ENCODE measurements at regions not wholly inside any gene's neighbourhood (a gene's known extent, or its start where the extent isn't known, plus 50 kb on each side); places are given as distances from the start of the nearest gene placed in this dataset.

- no peak for TF ChIP-seq POLR2AphosphoS5 (IDR thresholded peaks at IDR 0.05)
- no peak for TF ChIP-seq EP300 (IDR thresholded peaks at IDR 0.05)
- TF ChIP-seq CTCF (IDR thresholded peaks at IDR 0.05): no peak
- no peak for TF ChIP-seq POLR2A (IDR thresholded peaks at IDR 0.05)
- Histone ChIP-seq H3K4me1 (peaks cover 0 to 56% (median 0%) of the 10 kb centered on the region in 3 donors), H3K4me3 (peak overlapping the region; percentile 88 to 93), H3K36me3 (no peaks in the 10 kb centered on the region), H3K27ac (peak overlapping the region in 3 of 4 donors; percentile 6 to 95 (median 94)), H3K9me3 (no peaks in the 10 kb centered on the region), H3K27me3 (no peaks in the 10 kb centered on the region)
- WGBS, 2 donors (ENCODE audit: low coverage in 1 of 2): 16 to 31% methylated on average over 3 of the region's 3 CpGs
- no peak for ATAC-seq
These were observed 113.5 kb upstream of the BEND6 start for GRCh38 chr6:56841381-56841749.

GRCh38 chr6:56840467-56841380, 114.2 kb upstream of the BEND6 start:
- 35 to 38% methylated on average over 6 of the region's 6 CpGs for WGBS, 2 donors (ENCODE audit: low coverage in 1 of 2)
- Histone ChIP-seq H3K27ac (peak overlapping the region; percentile 6 to 95 (median 54)), H3K9me3 (no peaks in the 10 kb centered on the region), H3K36me3 (no peaks in the 10 kb centered on the region), H3K4me3 (peak overlapping the region in 1 of 2 donors; percentile 93), H3K4me1 (peaks cover 0 to 56% (median 0%) of the 10 kb centered on the region in 3 donors), H3K27me3 (no peaks in the 10 kb centered on the region)
- TF ChIP-seq CTCF (IDR thresholded peaks at IDR 0.05): no peak
- TF ChIP-seq POLR2A (IDR thresholded peaks at IDR 0.05): peak in 1 of 2 donors; percentile 23
- TF ChIP-seq EP300 (IDR thresholded peaks at IDR 0.05): no peak
- TF ChIP-seq POLR2AphosphoS5 (IDR thresholded peaks at IDR 0.05): peak; percentile 89
- ATAC-seq: peak; percentile 56

- Histone ChIP-seq H3K27ac (no peak overlapping the region), H3K9me3 (no peaks in the 10 kb centered on the region), H3K4me1 (peaks cover 0 to 56% (median 0%) of the 10 kb centered on the region in 3 donors), H3K36me3 (no peaks in the 10 kb centered on the region), H3K27me3 (no peaks in the 10 kb centered on the region), H3K4me3 (no peak overlapping the region)
- no peak for ATAC-seq
- 68 to 88% methylated on average over 6 of the region's 6 CpGs for WGBS, 2 donors (ENCODE audit: low coverage in 1 of 2)
- TF ChIP-seq CTCF (IDR thresholded peaks at IDR 0.05): no peak
- TF ChIP-seq POLR2AphosphoS5 (IDR thresholded peaks at IDR 0.05): no peak
- TF ChIP-seq EP300 (IDR thresholded peaks at IDR 0.05): no peak
- TF ChIP-seq POLR2A (IDR thresholded peaks at IDR 0.05): no peak
These were observed 115.2 kb upstream of the BEND6 start for GRCh38 chr6:56839533-56840183.

- no peaks in the 10 kb centered on the region for H3K9me3 ChIP-seq
- 70% methylated on average over 1 of the region's 1 CpG; no CpG with 5 or more reads in 1 of the 2 donors for WGBS, 2 donors (ENCODE audit: low coverage in 1 of 2)
- no peak for ATAC-seq
- H3K36me3 ChIP-seq: no peaks in the 10 kb centered on the region
- TF ChIP-seq POLR2AphosphoS5 (IDR thresholded peaks at IDR 0.05) (no peak), CTCF (IDR thresholded peaks at IDR 0.05) (no peak), POLR2A (IDR thresholded peaks at IDR 0.05) (no peak), EP300 (IDR thresholded peaks at IDR 0.05) (no peak)
- H3K27ac ChIP-seq: no peak overlapping the region
- H3K4me3 ChIP-seq: no peak overlapping the region
- peaks cover 0 to 55% (median 0%) of the 10 kb centered on the region in 3 donors for H3K4me1 ChIP-seq
- no peaks in the 10 kb centered on the region for H3K27me3 ChIP-seq
These were observed 115.9 kb upstream of the BEND6 start for GRCh38 chr6:56838965-56839364.
